Gastroesophageal sphincter (tissue), 3 donors: ENCODE measurements at regions not wholly inside any gene's neighbourhood (a gene's known extent, or its start where the extent isn't known, plus 50 kb on each side); places are given as distances from the start of the nearest gene placed in this dataset.

Experiments used
- EP300 ChIP-seq: sonication (generic); formaldehyde crosslinking; IDR thresholded peaks from one replicate; pipeline ENCODE4 v1.6.1; 2017; ENCODE audit warnings: antibody characterized with exemption, mild to moderate bottlenecking
- POLR2A ChIP-seq, 2 donors: fragments of 450-650 bp; IDR thresholded peaks; one replicate each; pipeline ENCODE4 v1.6.1; 2017; ENCODE audit warnings: antibody characterized with exemption in 2 of 2, mild to moderate bottlenecking in 2 of 2, moderate library complexity in 1 of 2
- POLR2AphosphoS5 ChIP-seq: sonication (generic); formaldehyde crosslinking; IDR thresholded peaks from one replicate; pipeline ENCODE4 v1.6.1; 2017; ENCODE audit warnings: antibody characterized with exemption
- TF ChIP-seq, protein P1 (sequence below), 4 experiments: fragments of 200-600 bp in 2 of 4; fragments of 450-650 bp in 2 of 4; sonication (generic) in 1 of 4; IDR thresholded peaks; one replicate each; pipeline ENCODE4 v1.5.1; 2017 to 2019; ENCODE audit warnings: antibody characterized with exemption in 4 of 4, mild to moderate bottlenecking in 2 of 4, moderate library complexity in 2 of 4

DNA sequence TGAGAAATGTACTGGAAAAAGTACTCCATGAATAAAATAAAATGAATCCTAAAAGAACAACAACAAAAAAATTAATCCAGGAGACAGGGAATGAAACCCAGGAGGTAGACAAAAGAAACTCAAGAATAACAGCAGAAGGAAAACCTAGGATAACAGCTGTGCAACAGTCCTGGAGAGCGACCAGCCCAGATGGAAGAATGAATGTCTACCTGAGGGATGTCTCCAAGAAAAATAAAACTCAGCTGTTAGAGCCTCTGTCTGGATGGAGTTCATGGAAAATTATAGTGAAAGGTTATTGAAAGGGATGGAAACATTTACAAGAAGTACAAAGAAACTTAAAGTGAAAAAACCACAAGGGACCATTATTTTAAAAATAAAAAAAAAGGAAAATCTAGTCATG is 135.8 kb upstream of the CA10 start:
- TF ChIP-seq, protein P1, sequence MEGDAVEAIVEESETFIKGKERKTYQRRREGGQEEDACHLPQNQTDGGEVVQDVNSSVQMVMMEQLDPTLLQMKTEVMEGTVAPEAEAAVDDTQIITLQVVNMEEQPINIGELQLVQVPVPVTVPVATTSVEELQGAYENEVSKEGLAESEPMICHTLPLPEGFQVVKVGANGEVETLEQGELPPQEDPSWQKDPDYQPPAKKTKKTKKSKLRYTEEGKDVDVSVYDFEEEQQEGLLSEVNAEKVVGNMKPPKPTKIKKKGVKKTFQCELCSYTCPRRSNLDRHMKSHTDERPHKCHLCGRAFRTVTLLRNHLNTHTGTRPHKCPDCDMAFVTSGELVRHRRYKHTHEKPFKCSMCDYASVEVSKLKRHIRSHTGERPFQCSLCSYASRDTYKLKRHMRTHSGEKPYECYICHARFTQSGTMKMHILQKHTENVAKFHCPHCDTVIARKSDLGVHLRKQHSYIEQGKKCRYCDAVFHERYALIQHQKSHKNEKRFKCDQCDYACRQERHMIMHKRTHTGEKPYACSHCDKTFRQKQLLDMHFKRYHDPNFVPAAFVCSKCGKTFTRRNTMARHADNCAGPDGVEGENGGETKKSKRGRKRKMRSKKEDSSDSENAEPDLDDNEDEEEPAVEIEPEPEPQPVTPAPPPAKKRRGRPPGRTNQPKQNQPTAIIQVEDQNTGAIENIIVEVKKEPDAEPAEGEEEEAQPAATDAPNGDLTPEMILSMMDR (IDR thresholded peaks at IDR 0.05) = no peak
- no peak for TF ChIP-seq POLR2A (IDR thresholded peaks at IDR 0.05)
- TF ChIP-seq EP300 = no peak
- TF ChIP-seq POLR2AphosphoS5 = no peak
